ENCODE measurements at regions not wholly inside any gene's neighbourhood (a gene's known extent, or its start where the extent isn't known, plus 50 kb on each side); places are given as distances from the start of the nearest gene placed in this dataset.

DNA sequence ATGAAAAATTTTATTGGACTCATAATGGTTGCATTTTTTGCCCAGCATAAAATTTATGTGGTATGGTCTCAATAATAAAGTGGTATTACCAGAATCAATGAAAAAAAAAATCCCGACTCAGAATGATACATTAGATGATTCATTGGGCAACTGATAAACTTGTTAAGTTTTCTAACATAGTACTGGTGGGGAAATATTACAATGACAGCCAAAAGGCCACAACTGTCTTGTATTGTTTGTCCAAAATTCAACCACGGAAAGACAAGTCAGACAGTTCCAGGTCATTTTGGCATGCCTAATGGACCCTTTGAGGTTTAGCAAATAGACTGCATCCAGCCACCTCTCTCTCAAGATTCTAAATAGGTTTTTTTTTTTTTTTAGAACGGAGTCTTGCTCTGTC lies 70.5 kb upstream of the TRIM9 start:
- TF ChIP-seq, protein P1, sequence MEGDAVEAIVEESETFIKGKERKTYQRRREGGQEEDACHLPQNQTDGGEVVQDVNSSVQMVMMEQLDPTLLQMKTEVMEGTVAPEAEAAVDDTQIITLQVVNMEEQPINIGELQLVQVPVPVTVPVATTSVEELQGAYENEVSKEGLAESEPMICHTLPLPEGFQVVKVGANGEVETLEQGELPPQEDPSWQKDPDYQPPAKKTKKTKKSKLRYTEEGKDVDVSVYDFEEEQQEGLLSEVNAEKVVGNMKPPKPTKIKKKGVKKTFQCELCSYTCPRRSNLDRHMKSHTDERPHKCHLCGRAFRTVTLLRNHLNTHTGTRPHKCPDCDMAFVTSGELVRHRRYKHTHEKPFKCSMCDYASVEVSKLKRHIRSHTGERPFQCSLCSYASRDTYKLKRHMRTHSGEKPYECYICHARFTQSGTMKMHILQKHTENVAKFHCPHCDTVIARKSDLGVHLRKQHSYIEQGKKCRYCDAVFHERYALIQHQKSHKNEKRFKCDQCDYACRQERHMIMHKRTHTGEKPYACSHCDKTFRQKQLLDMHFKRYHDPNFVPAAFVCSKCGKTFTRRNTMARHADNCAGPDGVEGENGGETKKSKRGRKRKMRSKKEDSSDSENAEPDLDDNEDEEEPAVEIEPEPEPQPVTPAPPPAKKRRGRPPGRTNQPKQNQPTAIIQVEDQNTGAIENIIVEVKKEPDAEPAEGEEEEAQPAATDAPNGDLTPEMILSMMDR (IDR thresholded peaks at IDR 0.05; ENCODE audit: low read depth, low read length, poor library complexity, severe bottlenecking), result no peak
- no peak for TF ChIP-seq EZH2phosphoT487 (IDR thresholded peaks at IDR 0.05; ENCODE audit: borderline replicate concordance, low read length)

Measured in DOHH2 (cell line).